ENCODE measurements at regions not wholly inside any gene's neighbourhood (a gene's known extent, or its start where the extent isn't known, plus 50 kb on each side); places are given as distances from the start of the nearest gene placed in this dataset.

DNA sequence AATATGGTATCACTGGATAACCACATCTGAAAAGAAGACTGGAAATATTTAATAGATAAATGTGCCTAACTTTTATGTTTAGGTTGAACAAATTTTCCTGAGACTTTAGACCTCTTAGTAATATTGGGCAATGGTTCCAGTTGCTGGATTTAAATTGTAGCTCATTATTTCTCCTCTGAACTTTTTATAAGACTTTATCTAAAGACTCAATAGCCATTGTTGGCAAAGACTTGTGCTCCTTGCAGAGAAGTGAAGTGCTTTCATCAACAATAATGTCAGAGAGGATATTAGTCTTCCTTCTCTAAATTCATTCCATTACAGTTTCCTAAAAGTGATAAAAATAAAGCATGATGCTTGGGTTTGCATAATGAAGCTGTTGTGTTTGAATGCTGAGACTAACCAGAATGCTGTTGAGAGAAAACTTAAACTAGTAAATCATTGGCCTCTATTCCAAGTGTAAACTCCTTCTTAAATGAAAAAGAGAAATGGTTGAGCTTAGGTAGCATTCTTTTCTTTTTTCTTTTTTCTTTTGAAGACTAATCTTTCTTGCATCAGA, 200.2 kb downstream of the TMTC3 start:
- Histone ChIP-seq H3K4me2 (ENCODE audit: insufficient read depth, low read length) (no peak overlapping the region), H4K20me1 (replicated peaks; ENCODE audit: control insufficient read depth, extremely low read depth, insufficient read depth, low read length) (no peaks in the 10 kb centered on the region), H3K4me3 (replicated peaks in 1 of 3; ENCODE audit: insufficient read depth in 1 of 3, low read depth in 1 of 3, low read length in 3 of 3) (no peak overlapping the region), H3K9me1 (replicated peaks; ENCODE audit: control insufficient read depth, extremely low read depth, insufficient read depth, low read length) (no peaks in the 10 kb centered on the region), H3K27ac (ENCODE audit: insufficient read depth, low read depth, low read length) (no peak overlapping the region), H3K4me1 (ENCODE audit: control insufficient read depth, extremely low read depth, insufficient read depth, low read length) (no peaks in the 10 kb centered on the region), H3K79me2 (ENCODE audit: control insufficient read depth, insufficient read depth, low read length) (no peaks in the 10 kb centered on the region), H3K9ac (replicated peaks; ENCODE audit: extremely low read depth, insufficient read depth, low read length) (no peak overlapping the region), H2AFZ (ENCODE audit: low read depth, low read length) (no peak overlapping the region), H3K36me3 (ENCODE audit: control insufficient read depth in 2 of 2, extremely low read depth in 1 of 2, insufficient read depth in 2 of 2, low read length in 2 of 2) (no peaks in the 10 kb centered on the region), H3K27me3 (ENCODE audit: control insufficient read depth in 2 of 2, insufficient read depth in 2 of 2, low read length in 2 of 2) (no peaks in the 10 kb centered on the region), H3K9me3 (replicated peaks; ENCODE audit: control insufficient read depth, insufficient read depth, low read length) (no peaks in the 10 kb centered on the region)
- no peak for DNase-seq (ENCODE audit: low read depth, low spot score)
- TF ChIP-seq, protein P1, sequence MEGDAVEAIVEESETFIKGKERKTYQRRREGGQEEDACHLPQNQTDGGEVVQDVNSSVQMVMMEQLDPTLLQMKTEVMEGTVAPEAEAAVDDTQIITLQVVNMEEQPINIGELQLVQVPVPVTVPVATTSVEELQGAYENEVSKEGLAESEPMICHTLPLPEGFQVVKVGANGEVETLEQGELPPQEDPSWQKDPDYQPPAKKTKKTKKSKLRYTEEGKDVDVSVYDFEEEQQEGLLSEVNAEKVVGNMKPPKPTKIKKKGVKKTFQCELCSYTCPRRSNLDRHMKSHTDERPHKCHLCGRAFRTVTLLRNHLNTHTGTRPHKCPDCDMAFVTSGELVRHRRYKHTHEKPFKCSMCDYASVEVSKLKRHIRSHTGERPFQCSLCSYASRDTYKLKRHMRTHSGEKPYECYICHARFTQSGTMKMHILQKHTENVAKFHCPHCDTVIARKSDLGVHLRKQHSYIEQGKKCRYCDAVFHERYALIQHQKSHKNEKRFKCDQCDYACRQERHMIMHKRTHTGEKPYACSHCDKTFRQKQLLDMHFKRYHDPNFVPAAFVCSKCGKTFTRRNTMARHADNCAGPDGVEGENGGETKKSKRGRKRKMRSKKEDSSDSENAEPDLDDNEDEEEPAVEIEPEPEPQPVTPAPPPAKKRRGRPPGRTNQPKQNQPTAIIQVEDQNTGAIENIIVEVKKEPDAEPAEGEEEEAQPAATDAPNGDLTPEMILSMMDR (IDR thresholded peaks at IDR 0.05; ENCODE audit: extremely low read depth in 1 of 2, insufficient read depth in 1 of 2, low read depth in 1 of 2, low read length in 2 of 2): no peak
- TF ChIP-seq FOS (IDR thresholded peaks at IDR 0.05; ENCODE audit: borderline replicate concordance, insufficient read depth, low read length): no peak
- TF ChIP-seq GATA2 (IDR thresholded peaks at IDR 0.05; ENCODE audit: insufficient read depth, insufficient read length, low read depth, low read length): no peak
- no peak for TF ChIP-seq POLR2A (IDR thresholded peaks at IDR 0.05; ENCODE audit: low read depth, low read length)
- no peak for TF ChIP-seq EZH2 (IDR thresholded peaks at IDR 0.05; ENCODE audit: borderline replicate concordance, low read depth, low read length, severe bottlenecking)
- no peak for TF ChIP-seq MYC (IDR thresholded peaks at IDR 0.05; ENCODE audit: low read depth, low read length)
- intact Hi-C loops (cut with micrococcal nuclease) (no loop called here), dilution Hi-C loops (cut with MboI; ENCODE audit: extremely low pct_ligation_motif_present, low sequenced_read_pairs) (no loop called here)
- ChIA-PET POLR2A (no interaction called here), CTCF (interaction anchor here (0.9 to 1.9 kb wide), 2 partner anchors 9 to 23 kb away, joined by 3 to 4 read pairs; no protein-coding TSS in a partner anchor)
- FAIRE-seq: no peak
- BruUV-seq (replicated peaks): no TSS peak

DNA sequence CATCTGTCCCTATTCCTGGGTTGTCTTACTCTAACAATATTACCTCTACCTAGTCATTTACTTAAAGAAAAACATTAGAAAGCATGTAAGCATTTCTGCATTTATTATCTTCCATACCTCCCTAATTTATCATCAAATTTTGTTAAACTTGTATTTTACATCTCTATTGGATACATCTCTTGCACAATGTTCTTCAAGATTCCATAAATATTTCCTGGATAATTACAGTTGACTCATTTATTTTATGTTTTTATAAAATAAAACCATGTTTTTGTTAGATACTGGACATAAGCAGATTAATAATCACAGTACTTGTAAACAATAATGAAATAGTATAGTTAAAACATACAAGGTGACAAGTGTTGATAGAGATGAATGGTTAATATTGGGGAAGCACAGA, 209.0 kb downstream of the TMTC3 start:
- no peaks in the 10 kb centered on the region for H3K4me1 ChIP-seq (ENCODE audit: control insufficient read depth, extremely low read depth, insufficient read depth, low read length)
- no peaks in the 10 kb centered on the region for H3K9me1 ChIP-seq (replicated peaks; ENCODE audit: control insufficient read depth, extremely low read depth, insufficient read depth, low read length)
- no peaks in the 10 kb centered on the region for H4K20me1 ChIP-seq (replicated peaks; ENCODE audit: control insufficient read depth, extremely low read depth, insufficient read depth, low read length)
- DNase-seq (ENCODE audit: low read depth, low spot score) (no peak), FAIRE-seq (no peak)
- H3K4me3 ChIP-seq (replicated peaks in 1 of 3; ENCODE audit: insufficient read depth in 1 of 3, low read depth in 1 of 3, low read length in 3 of 3): no peak overlapping the region
- dilution Hi-C loops (cut with MboI; ENCODE audit: extremely low pct_ligation_motif_present, low sequenced_read_pairs): no loop called here
- TF ChIP-seq MYC (IDR thresholded peaks at IDR 0.05; ENCODE audit: low read depth, low read length): no peak
- no peak for TF ChIP-seq GATA2 (IDR thresholded peaks at IDR 0.05; ENCODE audit: insufficient read depth, insufficient read length, low read depth, low read length)
- no peak for TF ChIP-seq POLR2AphosphoS5 (IDR thresholded peaks at IDR 0.05; ENCODE audit: insufficient read depth, low read depth, low read length)
- no peak for TF ChIP-seq EZH2 (IDR thresholded peaks at IDR 0.05; ENCODE audit: borderline replicate concordance, low read depth, low read length, severe bottlenecking)
- TF ChIP-seq, protein P1 (IDR thresholded peaks at IDR 0.05; ENCODE audit: extremely low read depth in 1 of 2, insufficient read depth in 1 of 2, low read depth in 1 of 2, low read length in 2 of 2): no peak
- TF ChIP-seq, protein P2, sequence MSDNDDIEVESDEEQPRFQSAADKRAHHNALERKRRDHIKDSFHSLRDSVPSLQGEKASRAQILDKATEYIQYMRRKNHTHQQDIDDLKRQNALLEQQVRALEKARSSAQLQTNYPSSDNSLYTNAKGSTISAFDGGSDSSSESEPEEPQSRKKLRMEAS (IDR thresholded peaks at IDR 0.05; ENCODE audit: insufficient read depth, insufficient read length): no peak
- no peak for TF ChIP-seq JUN (IDR thresholded peaks at IDR 0.05; ENCODE audit: borderline replicate concordance, insufficient read depth, insufficient read length, low read depth)
- TF ChIP-seq FOS (IDR thresholded peaks at IDR 0.05; ENCODE audit: borderline replicate concordance, insufficient read depth, low read length): no peak
- TF ChIP-seq POLR2A (IDR thresholded peaks at IDR 0.05; ENCODE audit: low read depth, low read length): no peak
- intact Hi-C loops (cut with micrococcal nuclease): no loop called here
- H3K9ac ChIP-seq (replicated peaks; ENCODE audit: extremely low read depth, insufficient read depth, low read length): no peak overlapping the region
- no peaks in the 10 kb centered on the region for H3K79me2 ChIP-seq (ENCODE audit: control insufficient read depth, insufficient read depth, low read length)
- no peaks in the 10 kb centered on the region for H3K27me3 ChIP-seq (ENCODE audit: control insufficient read depth in 2 of 2, insufficient read depth in 2 of 2, low read length in 2 of 2)
- H3K36me3 ChIP-seq (ENCODE audit: control insufficient read depth in 2 of 2, extremely low read depth in 1 of 2, insufficient read depth in 2 of 2, low read length in 2 of 2): no peaks in the 10 kb centered on the region
- BruUV-seq (replicated peaks): no TSS peak
- CTCF ChIA-PET: interaction anchor here (0.7 kb wide), 1 partner anchor 9 kb away, joined by 3 read pairs; no protein-coding TSS in a partner anchor
- POLR2A ChIA-PET: no interaction called here
- no peak overlapping the region for H3K27ac ChIP-seq (ENCODE audit: insufficient read depth, low read depth, low read length)
- no peak overlapping the region for H2AFZ ChIP-seq (ENCODE audit: low read depth, low read length)
- H3K9me3 ChIP-seq (replicated peaks; ENCODE audit: control insufficient read depth, insufficient read depth, low read length): no peaks in the 10 kb centered on the region
- H3K4me2 ChIP-seq (ENCODE audit: insufficient read depth, low read length): no peak overlapping the region

Measured in endothelial cell of umbilical vein (primary cell).